Superior temporal gyrus (tissue), 1 donor: ENCODE measurements at regions not wholly inside any gene's neighbourhood (a gene's known extent, or its start where the extent isn't known, plus 50 kb on each side); places are given as distances from the start of the nearest gene placed in this dataset.
"Not testable (repeated sequence)": the region's sequence is repeated elsewhere in the genome, so short reads cannot be mapped to it uniquely, and the experiment has no call there.

Source experiments
- DNase-seq: peaks from one replicate; pipeline ENCODE4 v3.0.0-alpha.2; 2016; ENCODE audit errors: extremely low spot score

DNA sequence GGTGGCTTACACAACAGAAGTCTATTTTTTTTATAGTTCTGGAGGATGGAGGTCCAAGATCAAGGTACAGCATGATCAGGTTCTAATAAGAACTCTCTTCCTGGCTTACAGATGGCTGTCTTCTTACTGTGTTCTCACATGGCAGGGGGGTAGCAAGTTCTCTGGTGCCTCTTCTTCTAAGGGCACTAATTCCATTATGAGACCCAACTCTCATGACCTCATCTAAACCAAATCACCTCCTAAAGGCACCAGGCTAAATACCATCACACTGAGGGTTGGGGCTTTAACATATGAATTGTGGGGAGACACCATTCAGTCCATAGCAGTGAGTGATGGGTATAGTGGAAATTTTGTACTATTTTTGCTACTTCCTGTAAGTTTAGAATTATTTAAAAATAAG lies 75.2 kb upstream of the SLC4A7 start:
- no peak for DNase-seq

DNA sequence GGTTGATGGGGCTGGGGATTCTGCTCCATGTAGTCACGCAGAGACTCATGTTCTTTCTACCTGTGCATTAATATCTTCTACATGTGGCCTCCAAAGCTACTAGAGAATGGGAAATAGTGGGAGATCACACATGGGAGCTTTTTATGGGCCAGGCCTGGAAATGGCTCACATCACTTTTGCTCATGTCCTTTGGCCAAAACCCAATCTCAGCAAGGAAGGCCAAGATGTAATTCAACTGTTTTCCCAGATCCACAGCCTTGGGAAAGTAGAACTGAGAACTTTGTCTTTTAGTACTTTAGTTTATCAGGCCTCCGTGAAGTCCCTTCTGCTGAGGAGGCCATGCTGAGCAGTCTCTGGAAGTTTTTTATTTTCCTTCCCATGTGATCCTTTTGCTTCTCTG lies 73.2 kb upstream of the SLC4A7 start:
- no peak for DNase-seq

DNA sequence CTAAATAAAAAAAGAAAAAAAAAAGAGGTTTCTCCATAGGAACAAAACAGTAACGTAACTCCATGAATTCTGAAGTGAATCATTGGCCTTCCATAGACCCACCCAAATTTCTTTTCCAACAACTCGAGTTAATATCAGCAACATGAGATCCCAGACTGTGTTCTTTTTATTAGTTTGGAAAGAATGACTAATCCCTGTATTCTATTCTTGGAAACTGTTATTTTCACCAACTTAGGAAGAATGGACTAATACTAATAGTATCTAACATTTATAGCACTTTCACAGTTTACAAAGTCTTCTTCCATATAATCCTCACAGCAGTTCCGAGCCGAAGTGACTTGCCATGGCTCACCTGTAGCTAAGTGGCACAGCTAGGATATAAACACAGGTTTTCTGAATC lies 72.7 kb upstream of the SLC4A7 start:
- no peak for DNase-seq

DNA sequence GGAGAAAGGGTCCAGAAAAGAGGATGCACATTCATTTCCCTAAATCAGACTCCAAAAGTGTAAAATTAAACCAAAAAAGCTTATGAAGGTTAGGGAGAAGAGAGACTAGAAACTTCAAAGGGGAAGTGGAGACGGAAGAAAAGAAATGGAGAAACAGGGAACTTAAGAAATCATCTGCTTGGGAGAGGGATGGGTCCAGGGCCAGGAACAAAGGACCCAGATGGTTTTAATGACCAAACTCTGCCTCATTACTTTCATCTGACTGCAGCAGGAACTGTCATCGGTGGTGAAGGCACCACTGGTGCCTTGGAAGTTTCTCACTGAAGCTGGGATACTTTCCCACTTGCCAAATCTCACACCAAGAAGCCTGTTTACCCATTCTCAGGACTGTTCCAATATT lies 70.5 kb upstream of the SLC4A7 start:
- DNase-seq: no peak

DNA sequence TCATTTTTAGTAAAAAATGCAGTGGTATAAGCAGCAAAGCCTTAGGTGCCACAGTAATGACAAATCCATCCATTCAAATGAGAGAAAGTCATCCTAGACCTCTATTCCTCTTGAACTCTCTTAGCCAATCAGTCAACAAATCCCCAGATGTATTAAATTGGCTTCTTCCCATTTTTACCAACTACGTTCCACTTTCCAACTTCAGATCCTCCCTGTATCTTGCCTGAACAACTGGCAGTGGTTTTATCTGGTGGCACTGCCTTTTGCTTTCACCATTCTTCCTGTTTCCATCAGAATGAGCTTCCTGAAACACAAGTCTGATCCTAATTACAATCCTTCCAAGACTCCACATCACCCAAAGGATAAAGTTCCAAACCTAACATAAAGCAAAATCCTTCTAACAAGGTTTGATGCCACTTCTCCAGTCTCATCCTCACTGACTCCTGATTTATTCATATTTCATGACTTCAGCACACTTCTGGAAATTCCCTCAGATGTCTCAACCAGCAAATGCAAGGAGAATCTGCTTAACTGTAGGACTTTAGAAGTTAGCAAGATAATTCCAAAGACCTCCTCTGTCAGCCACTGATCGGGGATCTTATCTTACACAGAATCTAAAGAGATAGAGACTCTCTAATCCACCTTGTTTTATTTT lies 69.8 kb upstream of the SLC4A7 start:
- no peak for DNase-seq

DNA sequence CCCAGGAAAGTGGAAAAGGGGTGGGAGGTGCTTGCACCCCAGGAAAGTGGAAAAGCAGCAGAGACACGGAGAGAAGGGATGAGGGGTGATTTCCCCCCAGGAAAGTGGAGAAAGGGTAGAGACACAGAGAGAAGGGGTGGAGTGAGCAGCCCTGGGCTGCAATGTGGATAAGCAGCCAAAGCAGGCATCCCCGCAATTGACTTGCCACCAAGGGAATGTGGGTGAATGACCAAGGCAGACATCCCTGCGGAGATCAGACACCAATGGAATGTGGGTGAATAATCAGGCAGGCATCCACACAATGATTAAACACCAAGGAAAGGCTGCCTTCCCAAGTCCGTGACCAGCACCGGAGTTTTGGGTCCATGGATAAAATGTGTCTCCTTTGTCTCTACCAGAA lies 68.5 kb upstream of the SLC4A7 start:
- DNase-seq: not testable (repeated sequence)

DNA sequence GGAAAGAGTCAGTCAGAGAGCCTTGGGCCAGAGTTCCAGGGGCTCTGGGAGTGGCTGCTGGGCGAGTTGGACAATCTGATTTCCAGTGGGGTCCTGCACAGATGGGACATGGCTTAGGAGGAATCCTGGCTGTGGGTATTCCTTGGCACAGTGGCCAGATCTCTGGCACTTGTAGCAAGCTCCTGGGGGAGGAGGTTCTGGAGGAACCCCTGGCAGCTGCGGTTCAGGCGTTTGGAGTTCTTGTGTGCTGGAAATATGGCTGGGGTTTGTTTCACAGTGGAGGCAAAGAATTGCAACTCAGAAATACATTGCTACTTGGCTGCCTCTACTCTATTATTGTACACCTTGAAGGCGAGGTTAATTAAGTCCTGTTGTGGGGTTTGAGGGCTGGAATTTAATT lies 67.2 kb upstream of the SLC4A7 start:
- not testable (repeated sequence) for DNase-seq

DNA sequence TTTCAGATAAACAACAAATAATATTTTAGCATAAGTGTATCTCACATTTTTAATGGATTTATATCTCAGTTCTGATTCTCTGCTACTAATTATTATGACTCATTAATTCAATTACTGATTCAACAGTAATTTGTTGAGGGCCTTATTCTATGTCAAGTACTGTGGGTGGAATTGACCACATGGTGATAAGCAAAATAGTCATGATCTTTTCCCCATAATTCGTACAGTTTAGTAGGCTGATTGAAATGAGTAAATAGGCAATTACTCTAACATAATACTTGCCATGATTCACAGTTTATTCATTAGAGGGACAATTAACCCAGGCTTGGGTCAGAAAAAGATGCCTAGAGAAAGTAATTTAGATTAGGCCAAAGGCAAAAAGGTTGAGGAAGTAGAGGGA lies 60.9 kb upstream of the SLC4A7 start:
- DNase-seq: no peak

DNA sequence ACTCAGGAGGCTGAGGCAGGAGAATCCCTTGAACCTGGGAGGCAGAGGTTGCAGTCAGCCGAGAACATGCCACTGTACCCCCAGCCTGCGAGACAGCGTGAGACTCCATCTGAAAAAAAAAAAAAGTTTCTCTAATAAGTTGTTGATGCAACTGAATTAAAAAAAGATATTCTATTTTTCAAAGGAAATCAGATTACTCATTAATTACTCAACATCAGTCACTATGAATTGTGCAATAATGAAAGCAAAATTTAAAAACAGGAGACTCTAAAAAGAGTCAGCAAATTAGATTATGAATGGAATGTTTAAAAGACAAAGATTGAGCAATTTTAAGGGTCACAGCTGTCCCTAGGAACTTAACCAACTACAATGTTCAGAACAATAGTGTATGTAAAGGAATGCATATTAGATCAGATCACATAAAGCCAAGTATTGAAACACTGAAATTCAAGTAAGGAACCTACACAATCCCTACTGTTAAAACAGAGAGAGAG lies 60.2 kb upstream of the SLC4A7 start:
- DNase-seq: no peak

DNA sequence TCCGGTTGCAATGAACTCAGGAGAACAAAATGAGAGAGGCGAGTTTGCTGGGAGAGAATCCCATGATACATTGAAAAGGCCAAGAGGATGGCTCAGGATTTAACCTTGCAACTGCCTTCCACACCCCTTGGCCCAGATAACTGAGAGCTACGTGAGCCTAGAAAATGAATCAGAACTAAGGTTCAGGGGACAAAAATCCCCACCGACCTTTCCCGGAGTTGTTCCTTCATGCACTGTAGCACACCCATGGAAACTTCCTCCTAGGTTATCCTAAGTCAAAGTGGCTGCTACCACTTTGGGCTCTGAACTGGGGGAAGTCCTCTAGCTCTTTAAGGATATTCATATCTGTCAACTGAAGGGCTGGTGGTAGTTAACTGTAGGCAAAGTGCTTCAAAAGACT lies 58.3 kb upstream of the SLC4A7 start:
- DNase-seq: no peak

DNA sequence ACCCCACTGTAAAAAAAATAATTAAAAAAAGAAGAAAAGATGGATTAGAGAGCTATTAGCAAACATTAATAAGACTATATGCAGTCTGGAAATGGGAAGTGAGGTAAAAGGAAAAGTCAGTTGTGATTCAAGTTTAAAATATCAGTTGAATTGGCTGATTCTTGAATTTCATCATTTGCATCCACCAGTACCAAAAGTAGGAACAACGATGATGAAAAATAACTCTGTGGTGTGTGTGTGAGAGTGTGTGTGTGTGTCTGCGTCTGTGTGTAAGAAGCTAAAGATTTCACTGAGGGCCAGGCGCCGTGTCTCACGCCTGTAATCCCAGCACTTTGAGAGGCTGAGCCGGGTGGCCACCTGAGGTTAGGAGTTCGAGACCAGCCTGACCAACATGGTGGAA lies 56.0 kb upstream of the SLC4A7 start:
- DNase-seq: no peak

DNA sequence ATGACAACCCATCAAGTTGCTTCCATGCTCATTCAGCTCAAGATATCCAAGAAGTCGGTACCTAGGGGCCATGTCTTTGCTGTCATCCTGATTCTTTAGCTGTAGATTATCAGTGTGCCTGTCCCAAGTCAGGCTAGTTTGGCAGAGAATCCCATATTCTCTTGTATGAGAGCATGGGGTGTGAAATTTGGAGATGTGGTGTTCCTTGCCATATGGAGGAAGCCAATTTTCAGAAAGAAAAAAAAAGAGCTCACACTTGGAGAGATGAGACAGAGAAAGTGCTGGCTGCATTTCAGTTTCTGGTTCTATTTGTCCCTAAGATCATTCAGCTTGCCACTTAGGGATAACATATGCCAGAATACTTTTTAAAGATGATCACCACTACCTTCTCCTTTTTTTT lies 52.3 kb upstream of the SLC4A7 start:
- DNase-seq: peak; percentile 70

DNA sequence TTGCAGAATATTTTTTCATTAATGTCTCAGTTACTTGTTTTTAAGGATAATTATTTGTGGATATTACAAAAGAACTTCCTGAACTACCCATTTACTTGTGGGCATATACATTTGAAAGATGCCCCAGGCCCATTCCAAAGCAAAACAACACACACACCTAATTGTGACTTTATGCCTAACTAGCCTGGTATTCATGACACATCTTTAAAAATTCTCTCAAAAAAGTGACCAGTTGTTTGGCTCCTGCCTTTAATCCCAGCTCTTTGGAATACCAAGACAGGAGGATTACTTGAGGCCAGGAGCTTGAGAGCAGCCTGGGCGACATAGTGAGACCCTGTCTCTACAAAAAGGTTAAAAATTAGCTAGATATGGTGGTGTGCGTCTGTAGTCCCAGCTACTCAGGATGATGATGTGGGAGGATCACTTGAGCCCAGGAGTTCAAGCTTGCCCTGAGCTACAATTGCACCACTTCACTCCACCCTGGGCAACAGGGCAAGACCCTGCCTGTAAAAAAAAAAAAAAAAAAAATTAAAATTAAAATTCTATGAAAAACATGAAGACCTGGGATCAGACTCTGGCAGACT lies 51.7 kb upstream of the SLC4A7 start:
- no peak for DNase-seq

DNA sequence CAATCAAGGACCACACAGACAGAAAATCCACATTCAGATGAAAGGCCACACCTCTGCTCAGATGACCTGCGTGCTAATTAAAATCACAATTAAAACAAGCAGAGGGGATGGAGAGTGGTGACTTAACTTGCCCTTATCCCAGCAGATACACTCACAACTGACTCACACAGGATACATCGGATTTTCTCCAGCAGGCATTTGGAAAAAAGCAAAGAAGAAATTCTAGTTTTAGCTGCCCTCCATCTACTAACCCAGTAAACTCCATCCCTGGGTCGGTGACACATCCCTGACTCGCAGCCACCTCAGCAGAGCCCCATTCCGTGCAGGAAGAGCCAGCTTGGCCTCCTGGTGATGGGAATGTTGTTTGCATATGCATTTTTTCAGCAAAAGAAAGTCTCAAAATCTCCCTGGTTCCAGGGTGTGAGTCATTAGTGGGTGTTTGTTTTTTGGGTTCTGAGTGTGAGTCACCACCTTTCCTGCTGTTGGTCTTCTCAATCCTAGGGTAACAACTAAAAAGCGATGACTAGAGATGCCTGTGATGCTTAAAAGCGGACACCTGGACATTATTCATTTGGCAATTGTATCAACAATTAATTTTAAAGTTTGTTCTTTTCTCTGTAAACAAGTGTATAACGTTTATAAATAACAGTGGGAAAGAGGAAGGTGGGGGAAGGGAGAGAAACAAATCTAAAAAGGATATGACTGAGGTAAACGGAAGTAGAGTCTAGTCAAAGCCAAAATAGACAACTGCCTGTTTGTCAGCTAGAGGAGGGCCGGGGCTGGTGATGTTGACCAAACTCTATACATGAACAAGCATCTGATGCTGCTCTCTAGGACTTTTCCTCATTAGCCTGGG lies 49.8 kb upstream of the SLC4A7 start:
- DNase-seq: peak; percentile 50
